GM21367 (cell line): ENCODE measurements at regions not wholly inside any gene's neighbourhood (a gene's known extent, or its start where the extent isn't known, plus 50 kb on each side); places are given as distances from the start of the nearest gene placed in this dataset.
A peak's percentile ranks its signal among the peaks of the same experiment; 100 is the strongest.
"Not testable (repeated sequence)": the region's sequence is repeated elsewhere in the genome, so short reads cannot be mapped to it uniquely, and the experiment has no call there.

Source experiments
- ATAC-seq: cut with Tn5 transposase; IDR thresholded peaks from one replicate; pipeline ENCODE4 v1.9.1; 2021; ENCODE audit not compliant: unreplicated experiment

GRCh38 chr7:81484261-81484660 is 285.6 kb downstream of the HGF start:
- ATAC-seq: no peak

GRCh38 chr7:81482600-81483186 is 287.2 kb downstream of the HGF start:
- peak; percentile 67 for ATAC-seq

- no peak for ATAC-seq
Observed at GRCh38 chr7:81478664-81479063, 291.2 kb downstream of the HGF start.

GRCh38 chr7:81478201-81478600 is 291.6 kb downstream of the HGF start:
- ATAC-seq: not testable (repeated sequence)

GRCh38 chr7:81473236-81473635 is 296.6 kb downstream of the HGF start:
- no peak for ATAC-seq

- no peak for ATAC-seq
Observed at GRCh38 chr7:81470724-81471379, 299.0 kb downstream of the HGF start.

- no peak for ATAC-seq
Observed at GRCh38 chr7:81469869-81470723, 299.8 kb downstream of the HGF start.

- no peak for ATAC-seq
Observed at GRCh38 chr7:81469153-81469868, 300.5 kb downstream of the HGF start.

GRCh38 chr7:81468526-81468925 is 301.3 kb downstream of the HGF start:
- ATAC-seq: no peak

- ATAC-seq: no peak
Observed at GRCh38 chr7:81467964-81468363, 301.9 kb downstream of the HGF start.

GRCh38 chr7:81462672-81463071 is 307.2 kb downstream of the HGF start:
- no peak for ATAC-seq

GRCh38 chr7:81460250-81461045 is 309.4 kb downstream of the HGF start:
- ATAC-seq: no peak

- ATAC-seq: no peak
Observed at GRCh38 chr7:81459485-81459884, 310.4 kb downstream of the HGF start.

GRCh38 chr7:81457852-81458522 is 311.9 kb downstream of the HGF start:
- no peak for ATAC-seq

GRCh38 chr7:81453770-81454169 is 316.1 kb downstream of the HGF start:
- ATAC-seq: not testable (repeated sequence)

- no peak for ATAC-seq
Observed at GRCh38 chr7:81449105-81449504, 320.7 kb downstream of the HGF start.

GRCh38 chr7:81447351-81447952 is 322.4 kb downstream of the HGF start:
- ATAC-seq: no peak

GRCh38 chr7:81446212-81446611 is 323.6 kb downstream of the HGF start:
- no peak for ATAC-seq

- no peak for ATAC-seq
Observed at GRCh38 chr7:81445462-81445861, 324.4 kb downstream of the HGF start.

- no peak for ATAC-seq
Observed at GRCh38 chr7:81441750-81442149, 328.1 kb downstream of the HGF start.
